ENCODE measurements at regions not wholly inside any gene's neighbourhood (a gene's known extent, or its start where the extent isn't known, plus 50 kb on each side); places are given as distances from the start of the nearest gene placed in this dataset.

GRCh38 chr3:28816017-28816416, 464.9 kb upstream of the RBMS3 start:
- DNase-seq (ENCODE audit: low read depth in 2 of 2), result no peak

GRCh38 chr3:28824316-28824715, 456.6 kb upstream of the RBMS3 start:
- no peak for DNase-seq (ENCODE audit: low read depth in 2 of 2)

- DNase-seq (ENCODE audit: low read depth in 2 of 2), result no peak
These were observed 454.0 kb upstream of the RBMS3 start for GRCh38 chr3:28826840-28827239.

- no peak for DNase-seq (ENCODE audit: low read depth in 2 of 2)
These were observed 445.6 kb upstream of the RBMS3 start for GRCh38 chr3:28835249-28835648.

- no peak for DNase-seq (ENCODE audit: low read depth in 2 of 2)
These were observed 445.1 kb upstream of the RBMS3 start for GRCh38 chr3:28835751-28836150.

- DNase-seq (ENCODE audit: low read depth in 2 of 2), result no peak
These were observed 444.7 kb upstream of the RBMS3 start for GRCh38 chr3:28836199-28836598.

GRCh38 chr3:28840976-28841376, 439.9 kb upstream of the RBMS3 start:
- peak in 1 of 2 experiments; percentile 24 for DNase-seq (ENCODE audit: low read depth in 2 of 2)

- no peak for DNase-seq (ENCODE audit: low read depth in 2 of 2)
These were observed 439.4 kb upstream of the RBMS3 start for GRCh38 chr3:28841441-28841840.

GRCh38 chr3:28844298-28845005, 436.4 kb upstream of the RBMS3 start:
- DNase-seq (ENCODE audit: low read depth in 2 of 2), result no peak

- DNase-seq (ENCODE audit: low read depth in 2 of 2), result no peak
These were observed 435.9 kb upstream of the RBMS3 start for GRCh38 chr3:28845006-28845324.

- no peak for DNase-seq (ENCODE audit: low read depth in 2 of 2)
These were observed 433.8 kb upstream of the RBMS3 start for GRCh38 chr3:28846971-28847478.

- no peak for DNase-seq (ENCODE audit: low read depth in 2 of 2)
These were observed 433.1 kb upstream of the RBMS3 start for GRCh38 chr3:28847736-28848135.

- DNase-seq (ENCODE audit: low read depth in 2 of 2), result no peak
These were observed 430.7 kb upstream of the RBMS3 start for GRCh38 chr3:28850186-28850585.

GRCh38 chr3:28853830-28854229, 427.0 kb upstream of the RBMS3 start:
- DNase-seq (ENCODE audit: low read depth in 2 of 2), result no peak

GRCh38 chr3:28856796-28857195, 424.1 kb upstream of the RBMS3 start:
- DNase-seq (ENCODE audit: low read depth in 2 of 2), result no peak

- no peak for DNase-seq (ENCODE audit: low read depth in 2 of 2)
These were observed 421.0 kb upstream of the RBMS3 start for GRCh38 chr3:28859897-28860296.

- DNase-seq (ENCODE audit: low read depth in 2 of 2), result no peak
These were observed 420.6 kb upstream of the RBMS3 start for GRCh38 chr3:28860307-28860706.

- DNase-seq (ENCODE audit: low read depth in 2 of 2), result no peak
These were observed 417.7 kb upstream of the RBMS3 start for GRCh38 chr3:28863186-28863585.

- DNase-seq (ENCODE audit: low read depth in 2 of 2), result no peak
These were observed 413.0 kb upstream of the RBMS3 start for GRCh38 chr3:28867836-28868235.

GRCh38 chr3:28868897-28869296, 412.0 kb upstream of the RBMS3 start:
- no peak for DNase-seq (ENCODE audit: low read depth in 2 of 2)

- no peak for DNase-seq (ENCODE audit: low read depth in 2 of 2)
These were observed 403.0 kb upstream of the RBMS3 start for GRCh38 chr3:28877912-28878311.

- no peak for DNase-seq (ENCODE audit: low read depth in 2 of 2)
These were observed 390.5 kb upstream of the RBMS3 start for GRCh38 chr3:28890373-28890772.

- DNase-seq (ENCODE audit: low read depth in 2 of 2), result no peak
These were observed 389.4 kb upstream of the RBMS3 start for GRCh38 chr3:28891485-28891884.

GRCh38 chr3:28900301-28900700, 380.6 kb upstream of the RBMS3 start:
- no peak for DNase-seq (ENCODE audit: low read depth in 2 of 2)

Data from stimulated activated CD4-positive, alpha-beta T cell treated with anti-CD3 and anti-CD28 coated beads, Interleukin-12 subunit alpha, Interleukin-12 subunit beta, amount 100 ng/mL, for 24 hours (primary cell).